GM10248 (cell line): ENCODE measurements at regions not wholly inside any gene's neighbourhood (a gene's known extent, or its start where the extent isn't known, plus 50 kb on each side); places are given as distances from the start of the nearest gene placed in this dataset.

Source experiments
- CTCF ChIA-PET: fragments of 300-600 bp; sonication (Branson Sonifier 250); formaldehyde crosslinking; extraction: SDS; loops from one replicate; lab custom pipeline; 2021; ENCODE audit warnings: antibody characterized with exemption; lab: Yijun Ruan, JAX
- POLR2A ChIA-PET: fragments of 350-650 bp; sonication (Branson Sonifier 250); formaldehyde crosslinking; extraction: SDS; loops from one replicate; lab custom pipeline; 2020; ENCODE audit warnings: antibody characterized with exemption; lab: Yijun Ruan, JAX
- DNase-seq: peaks from one replicate; pipeline ENCODE4 v3.0.0; 2012; ENCODE audit errors: extremely low spot score
- TF ChIP-seq, protein P1 (sequence below): IDR thresholded peaks from 2 replicates; pipeline ENCODE4 v1.5.1; 2012; ENCODE audit warnings: mild to moderate bottlenecking, low read depth; ENCODE audit errors: extremely low read depth, missing control alignments, control extremely low read depth

DNA sequence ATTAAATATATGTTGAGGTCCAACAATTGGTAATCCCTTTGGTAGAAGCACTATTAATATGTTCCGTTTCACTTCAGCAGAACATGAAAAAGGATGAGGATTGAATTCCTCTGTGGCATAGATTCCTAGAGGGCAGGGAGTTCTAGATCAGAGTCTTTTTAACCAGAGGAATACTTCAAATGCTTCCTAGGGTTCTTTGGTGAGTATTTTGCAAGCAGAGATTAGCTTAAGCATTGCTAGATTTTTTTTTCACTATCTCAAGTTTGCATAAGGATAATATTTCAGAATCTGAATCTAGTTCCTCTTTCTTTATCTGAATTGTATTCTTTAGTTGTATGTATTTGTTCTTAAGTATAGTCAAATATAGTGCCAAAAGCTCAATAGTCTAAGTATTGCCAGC is 116.6 kb upstream of the ADAMTSL1 start:
- CTCF ChIA-PET = interaction anchor here (1.0 to 1.6 kb wide), 3 partner anchors 8 to 14 kb away, joined by 3 to 4 read pairs (median 3); no protein-coding TSS in a partner anchor

DNA sequence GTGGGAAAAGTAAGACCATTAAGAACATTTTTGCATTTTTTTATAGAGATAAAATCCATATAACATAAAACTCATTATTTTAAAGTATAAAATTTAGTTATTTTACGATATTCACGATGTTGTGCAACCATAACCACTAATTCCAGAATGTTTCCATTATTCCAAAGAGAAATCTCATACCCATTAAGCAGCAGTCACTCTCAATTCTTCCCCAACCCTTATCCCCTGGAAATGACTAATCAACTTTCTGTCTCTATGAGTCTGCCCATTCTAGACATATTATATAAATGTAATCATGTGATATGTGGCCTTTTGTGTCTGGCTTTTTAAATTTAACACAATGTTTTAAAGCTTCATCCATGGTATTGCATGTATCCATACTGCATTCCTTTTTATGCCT is 115.6 kb upstream of the ADAMTSL1 start:
- ChIA-PET CTCF (interaction anchor here (1.0 to 1.6 kb wide), 3 partner anchors 12 to 669 kb away, joined by 3 read pairs; no protein-coding TSS in a partner anchor), POLR2A (no interaction called here)
- no peak for DNase-seq
- TF ChIP-seq, protein P1, sequence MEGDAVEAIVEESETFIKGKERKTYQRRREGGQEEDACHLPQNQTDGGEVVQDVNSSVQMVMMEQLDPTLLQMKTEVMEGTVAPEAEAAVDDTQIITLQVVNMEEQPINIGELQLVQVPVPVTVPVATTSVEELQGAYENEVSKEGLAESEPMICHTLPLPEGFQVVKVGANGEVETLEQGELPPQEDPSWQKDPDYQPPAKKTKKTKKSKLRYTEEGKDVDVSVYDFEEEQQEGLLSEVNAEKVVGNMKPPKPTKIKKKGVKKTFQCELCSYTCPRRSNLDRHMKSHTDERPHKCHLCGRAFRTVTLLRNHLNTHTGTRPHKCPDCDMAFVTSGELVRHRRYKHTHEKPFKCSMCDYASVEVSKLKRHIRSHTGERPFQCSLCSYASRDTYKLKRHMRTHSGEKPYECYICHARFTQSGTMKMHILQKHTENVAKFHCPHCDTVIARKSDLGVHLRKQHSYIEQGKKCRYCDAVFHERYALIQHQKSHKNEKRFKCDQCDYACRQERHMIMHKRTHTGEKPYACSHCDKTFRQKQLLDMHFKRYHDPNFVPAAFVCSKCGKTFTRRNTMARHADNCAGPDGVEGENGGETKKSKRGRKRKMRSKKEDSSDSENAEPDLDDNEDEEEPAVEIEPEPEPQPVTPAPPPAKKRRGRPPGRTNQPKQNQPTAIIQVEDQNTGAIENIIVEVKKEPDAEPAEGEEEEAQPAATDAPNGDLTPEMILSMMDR = no peak

More for the DNA sequence above, 116.6 kb upstream of the ADAMTSL1 start:
- no peak for DNase-seq
- POLR2A ChIA-PET = no interaction called here
- TF ChIP-seq, protein P1 = no peak

DNA sequence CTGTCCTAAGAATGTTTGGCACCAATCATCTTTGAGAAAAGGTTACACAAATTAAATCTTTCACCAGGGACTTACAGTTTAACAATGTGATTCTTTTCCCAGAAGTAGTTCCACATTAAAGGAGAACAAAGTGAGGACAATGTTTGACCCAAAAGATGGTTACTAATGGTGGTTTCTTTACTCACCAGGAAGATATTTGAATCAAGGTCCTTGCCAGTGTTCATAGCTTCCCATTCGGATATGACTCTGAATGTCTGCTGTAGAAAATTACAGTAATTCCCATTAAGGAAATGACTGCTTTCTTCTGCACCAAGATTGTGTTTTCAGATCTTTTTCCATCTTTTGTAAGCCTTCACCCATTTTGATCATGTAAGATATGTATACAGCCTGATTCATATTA is 114.6 kb upstream of the ADAMTSL1 start:
- no peak for DNase-seq
- CTCF ChIA-PET = interaction anchor here (0.9 to 1.5 kb wide), 2 partner anchors 10 to 67 kb away, joined by 3 read pairs; no protein-coding TSS in a partner anchor

DNA sequence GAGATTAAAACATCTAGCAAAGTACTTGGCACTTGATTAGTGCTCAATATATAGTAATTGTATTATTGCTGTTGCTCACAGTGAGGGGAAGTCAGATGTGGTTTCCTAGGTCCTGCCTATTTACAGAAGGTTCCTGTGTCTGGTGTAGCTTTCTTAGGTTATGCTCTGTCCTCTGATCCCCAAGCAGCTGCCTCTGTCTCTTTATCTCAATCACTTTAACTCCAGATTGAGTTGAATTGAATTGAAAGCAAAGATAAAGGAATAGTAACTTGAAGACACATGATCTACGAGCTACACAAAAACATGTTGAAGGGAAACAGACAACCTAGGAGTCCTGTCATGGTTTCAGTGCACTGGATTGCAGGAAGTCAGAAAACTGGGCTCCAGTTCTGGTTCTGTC is 113.9 kb upstream of the ADAMTSL1 start:
- ChIA-PET CTCF (interaction anchor here (0.9 kb wide), 1 partner anchor 11 kb away, joined by 3 read pairs; no protein-coding TSS in a partner anchor), POLR2A (no interaction called here)
- TF ChIP-seq, protein P1 = no peak
- no peak for DNase-seq

More for the DNA sequence above, 114.6 kb upstream of the ADAMTSL1 start:
- POLR2A ChIA-PET = no interaction called here
- TF ChIP-seq, protein P1 = no peak

DNA sequence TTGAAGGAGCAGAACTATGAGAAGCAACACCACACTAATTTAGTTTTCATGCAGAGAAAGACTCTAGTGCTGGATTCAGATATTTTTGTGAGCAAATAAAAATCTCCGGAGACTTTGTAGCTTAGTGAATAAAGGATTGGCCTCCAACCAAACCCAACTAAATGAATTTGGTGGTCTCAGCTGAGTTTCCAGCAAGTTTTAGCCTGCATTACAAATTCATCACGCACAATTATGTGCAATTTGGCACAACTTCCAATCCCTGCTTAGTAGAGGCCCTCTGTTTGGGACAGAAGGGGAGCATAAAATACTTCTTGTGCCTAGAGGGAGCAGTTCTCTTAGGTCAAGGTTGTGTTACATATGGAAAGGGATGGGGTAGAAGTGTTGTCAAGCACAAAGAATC is 112.3 kb upstream of the ADAMTSL1 start:
- no peak for DNase-seq
- POLR2A ChIA-PET = no interaction called here
- CTCF ChIA-PET = no interaction called here

DNA sequence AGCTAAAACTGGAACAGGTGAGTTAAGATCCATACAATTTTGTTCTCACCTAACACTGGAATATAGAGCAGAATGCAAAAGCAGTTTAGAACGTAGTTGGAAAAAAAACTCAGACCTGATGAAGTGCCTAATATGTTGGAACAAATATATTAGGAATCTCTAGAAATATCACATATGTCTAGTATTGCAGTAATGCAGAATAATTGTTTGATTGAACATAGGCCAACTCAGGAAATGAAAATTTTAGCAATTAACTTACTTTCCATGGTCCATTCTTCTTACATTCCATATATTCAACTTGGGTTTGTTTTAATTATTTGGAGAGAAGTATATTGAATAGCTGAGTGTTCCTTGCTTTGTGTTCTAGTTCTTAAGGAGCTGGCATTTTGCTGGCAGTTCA is 111.8 kb upstream of the ADAMTSL1 start:
- no peak for DNase-seq
- ChIA-PET CTCF (no interaction called here), POLR2A (no interaction called here)
- TF ChIP-seq, protein P1 = no peak

More for the DNA sequence above, 112.3 kb upstream of the ADAMTSL1 start:
- TF ChIP-seq, protein P1 = no peak
